ENCODE measurements at regions not wholly inside any gene's neighbourhood (a gene's known extent, or its start where the extent isn't known, plus 50 kb on each side); places are given as distances from the start of the nearest gene placed in this dataset.

GRCh38 chr18:61167902-61168301 is 165.3 kb upstream of the CDH20 start:
- DNase-seq (ENCODE audit: low spot score): no peak

DNA sequence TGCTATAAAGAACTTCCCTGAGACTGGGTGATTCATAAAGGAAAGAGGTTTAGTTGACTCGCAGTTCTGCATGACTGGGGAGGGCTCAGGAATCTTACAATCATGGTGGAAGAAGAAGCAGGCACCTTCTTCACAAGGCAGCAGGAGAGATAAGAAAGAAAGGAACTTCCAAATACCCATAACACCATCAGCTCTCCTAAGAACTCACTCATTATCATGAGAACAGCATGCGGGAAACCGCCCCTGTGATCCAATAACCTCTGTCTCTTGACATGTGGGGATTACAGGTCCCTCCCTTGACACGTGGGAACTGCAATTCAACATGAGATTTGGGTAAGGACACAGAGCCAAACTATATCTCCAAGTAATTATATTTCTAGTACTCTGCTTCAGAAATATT is 163.8 kb upstream of the CDH20 start:
- no peak for DNase-seq (ENCODE audit: low spot score)

DNA sequence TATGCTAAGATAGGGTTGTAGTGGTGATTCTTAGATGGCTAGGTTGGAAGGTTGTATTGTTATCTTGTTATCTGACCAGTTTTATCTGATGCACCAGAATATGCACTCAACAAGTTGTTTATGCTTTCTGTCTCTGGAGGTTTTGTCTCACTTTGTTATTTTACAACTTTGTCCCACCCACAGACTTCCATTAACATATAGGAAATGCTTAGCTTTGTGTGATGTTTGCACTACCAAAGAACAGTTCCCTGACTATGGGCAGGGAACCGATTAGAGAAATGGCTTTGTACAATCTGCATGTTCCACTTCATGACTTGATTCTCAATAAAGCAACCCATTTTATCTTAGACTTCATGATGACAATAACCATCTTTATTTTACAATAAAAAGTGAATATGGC is 160.6 kb upstream of the CDH20 start:
- no peak for DNase-seq (ENCODE audit: low spot score)

DNA sequence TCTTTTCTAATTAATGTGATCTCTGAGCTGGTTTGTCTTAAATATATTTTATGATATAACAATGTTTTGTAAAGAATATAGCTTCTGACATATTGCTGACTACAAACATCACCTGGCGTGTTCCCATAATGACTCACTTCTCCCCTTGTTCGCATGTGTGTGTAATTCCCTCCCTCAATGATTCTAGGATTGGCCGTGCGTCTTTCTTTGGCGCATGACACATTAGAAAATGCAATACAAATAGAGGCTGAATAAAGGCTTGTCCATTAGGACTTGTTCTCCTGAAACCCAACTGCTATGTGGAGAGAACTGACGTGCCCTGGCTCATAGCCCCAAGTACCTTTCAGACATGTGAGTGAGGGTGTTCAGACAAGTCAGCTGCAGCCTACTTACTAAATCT is 159.7 kb upstream of the CDH20 start:
- no peak for DNase-seq (ENCODE audit: low spot score)

DNA sequence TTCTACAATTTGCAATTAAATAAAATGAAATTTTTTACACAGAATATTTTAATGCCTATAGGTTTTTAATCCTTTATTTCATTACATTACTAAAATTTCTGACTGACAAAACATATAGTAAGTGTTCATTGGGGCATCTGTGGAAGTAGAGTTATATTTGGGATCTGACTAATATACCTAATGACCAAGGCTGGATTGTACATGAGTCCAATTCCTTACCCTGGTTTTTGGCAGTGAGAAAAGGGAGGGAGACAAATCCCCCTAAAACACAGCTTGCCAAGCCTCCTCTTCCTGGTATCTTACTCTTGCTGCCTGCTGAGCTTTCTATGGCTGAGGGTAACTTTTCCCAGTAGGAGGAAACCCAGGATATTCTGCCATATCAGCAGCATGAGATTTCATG is 149.4 kb upstream of the CDH20 start:
- no peak for DNase-seq (ENCODE audit: low spot score)

- DNase-seq (ENCODE audit: low spot score): no peak
Observed at GRCh38 chr18:61187971-61188370, 145.3 kb upstream of the CDH20 start.

GRCh38 chr18:61189376-61189775 is 143.9 kb upstream of the CDH20 start:
- DNase-seq (ENCODE audit: low spot score): no peak

- no peak for DNase-seq (ENCODE audit: low spot score)
Observed at GRCh38 chr18:61194726-61195125, 138.5 kb upstream of the CDH20 start.

DNA sequence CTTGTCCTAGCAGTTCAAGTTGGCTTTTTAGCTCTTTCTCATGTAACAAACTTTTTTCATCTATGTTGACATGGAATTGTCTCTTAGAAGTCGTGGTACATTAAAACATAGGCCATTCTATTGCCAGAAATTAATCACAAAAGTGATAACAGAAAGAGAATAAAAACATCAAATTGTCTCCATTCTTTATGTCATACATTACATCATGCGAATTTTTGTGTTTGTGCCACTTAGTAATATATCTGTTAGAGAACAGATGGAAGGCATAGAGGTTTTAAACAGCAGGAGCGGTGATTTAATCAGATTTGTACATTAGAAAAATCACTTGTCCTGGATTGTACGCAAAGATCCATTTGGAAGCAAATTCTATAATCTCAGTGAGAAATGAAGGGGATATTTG is 136.5 kb upstream of the CDH20 start:
- no peak for DNase-seq (ENCODE audit: low spot score)

DNA sequence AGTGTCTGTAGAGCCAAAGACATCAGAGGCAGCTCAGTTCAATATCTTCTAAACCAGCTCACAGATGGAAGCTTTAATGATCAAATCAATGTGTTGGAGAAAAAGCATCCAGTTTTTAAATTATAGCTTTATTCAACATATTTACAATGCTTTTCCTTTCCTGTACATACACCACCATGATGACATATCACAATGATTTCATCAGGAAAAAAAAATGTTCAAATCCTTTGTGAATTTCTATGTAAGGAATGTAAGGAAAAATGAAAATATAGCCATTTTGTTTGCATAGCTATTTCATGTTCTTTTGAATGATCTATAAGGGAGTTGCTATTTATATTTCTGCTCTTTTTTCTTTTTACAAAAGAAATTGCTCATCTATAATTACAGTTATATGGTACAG is 134.7 kb upstream of the CDH20 start:
- DNase-seq (ENCODE audit: low spot score): no peak

DNA sequence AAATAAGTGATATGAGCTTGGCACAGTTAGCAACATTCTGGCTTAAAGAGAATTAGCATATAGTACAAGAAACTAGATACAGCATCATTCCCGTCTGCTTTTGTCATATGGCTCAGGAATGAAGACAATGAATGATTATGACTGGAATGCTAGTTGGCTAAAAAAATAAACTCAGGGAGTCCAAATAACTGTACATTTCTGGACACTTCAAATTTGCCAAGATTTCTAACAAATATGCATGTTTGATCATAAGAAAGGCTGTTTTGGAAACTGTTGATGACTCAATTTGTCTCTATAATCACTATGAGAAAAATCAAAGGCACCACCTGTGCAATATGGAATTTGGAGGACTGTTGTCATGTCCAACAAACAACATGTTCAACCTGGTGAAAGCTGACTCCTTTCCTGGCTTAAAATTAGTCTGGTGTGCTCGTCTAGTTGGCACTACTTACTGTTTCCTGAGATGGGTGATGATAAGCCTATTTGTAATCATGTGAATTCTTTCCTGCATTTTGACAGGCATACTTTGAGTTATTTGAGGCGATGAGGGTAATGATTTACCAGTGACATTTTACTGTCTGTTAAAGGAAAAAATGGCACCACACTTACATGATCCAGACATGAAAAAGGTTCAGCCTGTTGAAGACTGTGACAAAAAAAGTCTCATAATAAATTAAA is 133.9 kb upstream of the CDH20 start:
- DNase-seq (ENCODE audit: low spot score): no peak

DNA sequence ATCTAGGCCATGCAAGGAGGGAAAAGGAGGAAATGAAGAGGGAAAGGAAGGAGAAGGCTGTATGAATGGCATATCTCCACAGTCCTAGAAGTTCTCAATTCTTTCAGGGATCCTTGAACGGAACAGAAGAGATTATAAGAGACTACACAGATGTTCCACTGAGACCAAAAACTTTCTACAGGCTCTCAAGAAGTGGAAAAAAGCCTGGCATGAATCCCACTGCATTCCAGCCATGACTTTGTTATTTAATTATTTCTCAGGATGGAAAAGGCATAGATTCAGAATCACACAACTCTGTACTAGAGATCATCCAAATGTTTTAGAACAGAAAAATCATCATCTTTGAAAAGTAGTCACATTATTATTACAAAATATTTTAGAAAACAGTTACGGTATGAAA is 131.7 kb upstream of the CDH20 start:
- DNase-seq (ENCODE audit: low spot score): no peak

DNA sequence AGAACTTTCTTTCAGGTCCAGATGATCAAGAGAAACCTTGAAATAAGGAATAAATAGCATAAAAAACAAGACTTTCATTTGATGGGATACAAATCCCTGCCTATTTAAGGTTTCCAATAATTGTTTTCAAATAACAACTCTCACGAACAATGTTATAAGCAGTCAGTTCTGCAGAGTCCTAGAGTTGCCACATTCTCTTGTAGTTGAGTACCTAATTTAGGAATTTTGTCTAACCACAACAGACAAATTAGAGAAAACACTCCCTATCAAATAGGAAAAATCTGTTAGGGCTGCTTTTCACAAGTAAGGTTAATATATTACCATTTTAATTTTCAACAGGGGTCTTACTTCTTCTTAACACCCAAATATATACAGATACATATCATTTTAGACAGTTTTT is 130.1 kb upstream of the CDH20 start:
- DNase-seq (ENCODE audit: low spot score): peak; percentile 0

DNA sequence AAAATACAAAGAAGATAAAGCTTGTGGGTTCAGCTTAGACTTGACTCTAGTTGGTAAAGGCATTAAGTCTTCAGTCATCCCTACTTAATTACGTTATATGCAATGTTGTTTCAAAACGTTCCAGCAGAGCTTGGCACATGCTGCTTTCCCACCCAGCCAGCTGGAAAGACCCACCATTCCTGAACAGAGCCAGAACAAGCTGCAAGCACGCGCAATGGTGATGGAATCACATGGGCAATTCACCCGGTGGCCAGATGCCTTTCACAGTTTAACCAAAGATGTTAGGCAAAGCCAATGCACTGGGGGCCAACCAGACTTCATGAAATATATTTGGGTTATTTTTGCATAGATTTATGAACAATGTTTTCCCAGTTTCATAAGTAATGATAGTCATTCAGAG is 123.4 kb upstream of the CDH20 start:
- DNase-seq (ENCODE audit: low spot score): no peak

- DNase-seq (ENCODE audit: low spot score): no peak
Observed at GRCh38 chr18:61216051-61216450, 117.2 kb upstream of the CDH20 start.

DNA sequence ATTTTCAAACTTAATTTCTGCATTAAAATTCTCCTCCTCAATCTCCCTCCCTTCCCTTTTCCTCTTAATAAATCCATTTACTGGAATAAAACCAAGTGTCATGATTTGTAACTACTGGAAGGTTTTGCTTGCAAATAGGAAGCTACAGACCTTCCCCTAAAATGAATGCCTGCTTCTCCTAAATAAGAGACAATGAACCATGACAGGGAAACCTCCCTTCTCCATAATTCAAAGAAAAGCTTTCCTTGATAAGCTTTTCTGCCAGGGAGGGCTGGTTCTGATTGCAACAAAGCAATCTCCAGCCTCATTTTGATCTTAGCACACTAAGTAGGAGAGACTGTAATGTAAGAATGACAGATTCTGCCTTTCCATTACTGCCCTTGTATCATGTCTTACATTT is 111.0 kb upstream of the CDH20 start:
- DNase-seq (ENCODE audit: low spot score): no peak

GRCh38 chr18:61225336-61225735 is 107.9 kb upstream of the CDH20 start:
- DNase-seq (ENCODE audit: low spot score): peak; percentile 1

- DNase-seq (ENCODE audit: low spot score): no peak
Observed at GRCh38 chr18:61236356-61237057, 96.7 kb upstream of the CDH20 start.

- no peak for DNase-seq (ENCODE audit: low spot score)
Observed at GRCh38 chr18:61237529-61237928, 95.7 kb upstream of the CDH20 start.

- DNase-seq (ENCODE audit: low spot score): no peak
Observed at GRCh38 chr18:61239051-61239450, 94.2 kb upstream of the CDH20 start.

DNA sequence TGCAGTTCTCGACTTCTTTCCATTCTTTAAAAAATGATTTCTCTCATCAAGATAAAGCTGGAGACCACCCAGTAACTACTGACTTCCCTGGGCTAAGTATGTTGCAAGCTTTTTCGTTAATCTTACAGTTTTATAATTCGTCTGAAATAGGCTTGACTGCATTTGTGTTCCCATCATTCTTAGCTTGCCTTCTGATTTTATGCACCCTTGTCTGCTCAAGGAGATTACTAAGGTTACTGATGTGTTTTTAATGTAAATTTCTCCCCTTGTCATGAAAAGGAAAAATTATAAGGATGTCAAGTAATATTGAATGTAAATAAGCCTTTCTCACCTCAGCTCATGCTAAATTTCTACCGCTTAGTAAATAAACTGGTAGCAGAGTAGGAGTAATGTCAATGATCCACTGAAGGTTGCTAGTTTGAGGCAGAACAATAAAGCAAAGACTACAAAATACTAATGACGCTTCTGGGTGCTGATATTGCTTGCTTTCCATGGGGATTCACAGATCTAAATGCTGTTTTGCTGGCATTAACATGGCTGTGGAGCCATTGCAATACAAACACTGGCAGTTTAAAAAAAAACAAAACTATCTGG is 91.9 kb upstream of the CDH20 start:
- DNase-seq (ENCODE audit: low spot score): no peak

- DNase-seq (ENCODE audit: low spot score): no peak
Observed at GRCh38 chr18:61244632-61245031, 88.6 kb upstream of the CDH20 start.

DNA sequence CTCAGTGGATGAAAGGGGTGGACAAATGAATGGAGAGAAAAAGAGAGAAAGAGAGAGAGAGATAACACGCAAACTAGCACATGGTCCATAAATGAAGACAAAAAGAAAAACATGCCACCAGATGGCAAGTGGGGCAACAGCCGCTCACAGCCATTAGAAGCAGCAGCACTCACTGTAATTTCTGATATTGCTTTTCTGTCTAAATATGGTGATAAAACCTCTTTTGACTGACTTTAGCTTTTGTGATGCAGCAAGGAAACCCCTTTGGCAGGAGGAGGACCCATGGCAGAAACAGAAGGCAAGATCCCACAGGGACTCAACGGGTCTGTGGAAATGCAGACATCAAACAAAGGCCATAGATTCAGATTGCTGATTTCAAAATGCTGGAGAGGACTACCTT is 88.0 kb upstream of the CDH20 start:
- DNase-seq (ENCODE audit: low spot score): no peak

DNA sequence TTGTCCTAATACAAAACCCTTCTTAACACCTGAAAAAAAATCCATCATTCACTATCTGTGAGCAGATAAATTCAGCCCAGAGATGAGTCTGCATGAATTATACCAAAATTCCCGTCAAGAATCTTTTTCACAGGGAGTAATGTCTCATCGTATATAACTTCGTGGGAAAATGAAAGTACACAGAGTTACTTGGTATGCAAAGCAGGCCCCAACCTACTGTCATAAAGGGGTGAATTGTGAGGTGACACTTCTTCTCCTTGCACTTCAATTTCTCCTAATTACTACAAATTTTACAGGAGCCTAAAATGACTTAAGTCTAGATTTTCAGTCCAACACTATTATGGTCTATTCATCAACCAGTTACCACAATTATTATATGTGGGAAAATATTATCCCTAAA is 84.6 kb upstream of the CDH20 start:
- DNase-seq (ENCODE audit: low spot score): no peak
